Astrocyte (in vitro differentiated cells and primary cell): ENCODE measurements at regions not wholly inside any gene's neighbourhood (a gene's known extent, or its start where the extent isn't known, plus 50 kb on each side); places are given as distances from the start of the nearest gene placed in this dataset.

ENCODE experiments used
- EZH2 ChIP-seq: IDR thresholded peaks from 2 replicates; pipeline ENCODE4 v1.6.1; 2012; ENCODE audit warnings: mild to moderate bottlenecking, low read length, inconsistent platforms; ENCODE audit not compliant: insufficient read depth
- TF ChIP-seq, protein P1 (sequence below): IDR thresholded peaks from 2 replicates; pipeline ENCODE4 v1.5.1; 2011; ENCODE audit warnings: low read depth, mild to moderate bottlenecking, inconsistent platforms, low read length, moderate library complexity; ENCODE audit not compliant: insufficient read depth

DNA sequence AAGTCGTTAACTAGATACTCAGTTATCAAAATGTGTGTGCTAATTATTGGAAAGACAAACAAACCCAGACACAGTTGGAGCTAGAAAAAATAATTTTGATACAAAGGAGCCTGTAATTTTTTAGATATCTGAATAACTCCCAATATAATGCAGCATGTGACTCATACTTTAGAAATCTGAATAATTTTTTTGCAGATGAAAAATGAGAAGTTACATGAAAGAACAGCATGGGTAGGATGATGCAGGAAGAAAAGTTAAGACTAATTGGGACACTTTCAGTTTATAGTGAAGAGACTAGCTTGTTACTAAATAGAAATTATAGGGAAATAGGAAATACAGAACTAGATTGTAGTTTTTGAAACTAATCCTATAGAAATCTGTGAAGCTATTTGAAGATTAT is 945.8 kb downstream of the CBLN2 start:
- TF ChIP-seq, protein P1, sequence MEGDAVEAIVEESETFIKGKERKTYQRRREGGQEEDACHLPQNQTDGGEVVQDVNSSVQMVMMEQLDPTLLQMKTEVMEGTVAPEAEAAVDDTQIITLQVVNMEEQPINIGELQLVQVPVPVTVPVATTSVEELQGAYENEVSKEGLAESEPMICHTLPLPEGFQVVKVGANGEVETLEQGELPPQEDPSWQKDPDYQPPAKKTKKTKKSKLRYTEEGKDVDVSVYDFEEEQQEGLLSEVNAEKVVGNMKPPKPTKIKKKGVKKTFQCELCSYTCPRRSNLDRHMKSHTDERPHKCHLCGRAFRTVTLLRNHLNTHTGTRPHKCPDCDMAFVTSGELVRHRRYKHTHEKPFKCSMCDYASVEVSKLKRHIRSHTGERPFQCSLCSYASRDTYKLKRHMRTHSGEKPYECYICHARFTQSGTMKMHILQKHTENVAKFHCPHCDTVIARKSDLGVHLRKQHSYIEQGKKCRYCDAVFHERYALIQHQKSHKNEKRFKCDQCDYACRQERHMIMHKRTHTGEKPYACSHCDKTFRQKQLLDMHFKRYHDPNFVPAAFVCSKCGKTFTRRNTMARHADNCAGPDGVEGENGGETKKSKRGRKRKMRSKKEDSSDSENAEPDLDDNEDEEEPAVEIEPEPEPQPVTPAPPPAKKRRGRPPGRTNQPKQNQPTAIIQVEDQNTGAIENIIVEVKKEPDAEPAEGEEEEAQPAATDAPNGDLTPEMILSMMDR: no peak
- no peak for TF ChIP-seq EZH2
